ENCODE measurements at regions not wholly inside any gene's neighbourhood (a gene's known extent, or its start where the extent isn't known, plus 50 kb on each side); places are given as distances from the start of the nearest gene placed in this dataset.

GRCh38 chr1:213686983-213687382, 300.8 kb upstream of the PROX1 start:
- TF ChIP-seq SIN3A (IDR thresholded peaks at IDR 0.05; ENCODE audit: borderline replicate concordance, insufficient read depth, low read length) = no peak
- no peak for TF ChIP-seq TAF1 (IDR thresholded peaks at IDR 0.05; ENCODE audit: borderline replicate concordance, insufficient read depth, low read length)
- no peak for TF ChIP-seq POLR2AphosphoS5 (IDR thresholded peaks at IDR 0.05; ENCODE audit: low read depth, low read length)
- no peak for TF ChIP-seq FOXP2 (optimal IDR thresholded peaks at IDR 0.05; ENCODE audit: borderline replicate concordance, extremely low read depth, extremely low read length, insufficient read depth)
- no peak for TF ChIP-seq REST (IDR thresholded peaks at IDR 0.05; ENCODE audit: insufficient read depth in 1 of 2, low read depth in 2 of 2, low read length in 2 of 2)

GRCh38 chr1:213687832-213688231, 299.9 kb upstream of the PROX1 start:
- no peak for TF ChIP-seq REST (IDR thresholded peaks at IDR 0.05; ENCODE audit: insufficient read depth in 1 of 2, low read depth in 2 of 2, low read length in 2 of 2)
- no peak for TF ChIP-seq TAF1 (IDR thresholded peaks at IDR 0.05; ENCODE audit: borderline replicate concordance, insufficient read depth, low read length)
- no peak for TF ChIP-seq SIN3A (IDR thresholded peaks at IDR 0.05; ENCODE audit: borderline replicate concordance, insufficient read depth, low read length)
- TF ChIP-seq POLR2AphosphoS5 (IDR thresholded peaks at IDR 0.05; ENCODE audit: low read depth, low read length) = no peak
- no peak for TF ChIP-seq FOXP2 (optimal IDR thresholded peaks at IDR 0.05; ENCODE audit: borderline replicate concordance, extremely low read depth, extremely low read length, insufficient read depth)

GRCh38 chr1:213688655-213689054, 299.1 kb upstream of the PROX1 start:
- TF ChIP-seq POLR2AphosphoS5 (IDR thresholded peaks at IDR 0.05; ENCODE audit: low read depth, low read length) (no peak), REST (IDR thresholded peaks at IDR 0.05; ENCODE audit: insufficient read depth in 1 of 2, low read depth in 2 of 2, low read length in 2 of 2) (no peak), TAF1 (IDR thresholded peaks at IDR 0.05; ENCODE audit: borderline replicate concordance, insufficient read depth, low read length) (no peak), SIN3A (IDR thresholded peaks at IDR 0.05; ENCODE audit: borderline replicate concordance, insufficient read depth, low read length) (no peak), FOXP2 (optimal IDR thresholded peaks at IDR 0.05; ENCODE audit: borderline replicate concordance, extremely low read depth, extremely low read length, insufficient read depth) (no peak)

GRCh38 chr1:213689260-213689659, 298.5 kb upstream of the PROX1 start:
- no peak for TF ChIP-seq POLR2AphosphoS5 (IDR thresholded peaks at IDR 0.05; ENCODE audit: low read depth, low read length)
- no peak for TF ChIP-seq FOXP2 (optimal IDR thresholded peaks at IDR 0.05; ENCODE audit: borderline replicate concordance, extremely low read depth, extremely low read length, insufficient read depth)
- TF ChIP-seq TAF1 (IDR thresholded peaks at IDR 0.05; ENCODE audit: borderline replicate concordance, insufficient read depth, low read length) = no peak
- no peak for TF ChIP-seq SIN3A (IDR thresholded peaks at IDR 0.05; ENCODE audit: borderline replicate concordance, insufficient read depth, low read length)
- no peak for TF ChIP-seq REST (IDR thresholded peaks at IDR 0.05; ENCODE audit: insufficient read depth in 1 of 2, low read depth in 2 of 2, low read length in 2 of 2)
